WERI-Rb-1 (cell line): ENCODE measurements at regions not wholly inside any gene's neighbourhood (a gene's known extent, or its start where the extent isn't known, plus 50 kb on each side); places are given as distances from the start of the nearest gene placed in this dataset.

Experiments
- DNase-seq: peaks from one replicate; pipeline ENCODE4 v3.0.0-alpha.2; 2020
- H3K27ac ChIP-seq: fragments of 250-450 bp; sonication (Bioruptor Pico); 2 replicates; pipeline ENCODE4 v1.5.1; 2020; ENCODE audit warnings: mild to moderate bottlenecking, moderate library complexity
- H3K27me3 ChIP-seq: fragments of 250-450 bp; sonication (Bioruptor Pico); 2 replicates; pipeline ENCODE4 v1.5.1; 2021; ENCODE audit warnings: mild to moderate bottlenecking, low read depth, moderate library complexity; ENCODE audit not compliant: insufficient read depth, severe bottlenecking
- H3K36me3 ChIP-seq: fragments of 250-450 bp; sonication (Bioruptor Pico); 2 replicates; pipeline ENCODE4 v1.5.1; 2020; ENCODE audit warnings: mild to moderate bottlenecking, moderate library complexity
- H3K4me3 ChIP-seq: 2 replicates; pipeline ENCODE4 v1.5.1; 2011; ENCODE audit warnings: low read depth, mild to moderate bottlenecking, control low read depth, low read length
- H3K9me3 ChIP-seq: fragments of 250-450 bp; sonication (Bioruptor Pico); 2 replicates; pipeline ENCODE4 v1.5.1; 2021; ENCODE audit warnings: mild to moderate bottlenecking, moderate library complexity; ENCODE audit not compliant: severe bottlenecking
- TF ChIP-seq, protein P1 (sequence below): IDR thresholded peaks from 2 replicates; pipeline ENCODE4 v1.5.1; 2011; ENCODE audit warnings: low read depth, mild to moderate bottlenecking, control low read depth, inconsistent platforms, low read length

DNA sequence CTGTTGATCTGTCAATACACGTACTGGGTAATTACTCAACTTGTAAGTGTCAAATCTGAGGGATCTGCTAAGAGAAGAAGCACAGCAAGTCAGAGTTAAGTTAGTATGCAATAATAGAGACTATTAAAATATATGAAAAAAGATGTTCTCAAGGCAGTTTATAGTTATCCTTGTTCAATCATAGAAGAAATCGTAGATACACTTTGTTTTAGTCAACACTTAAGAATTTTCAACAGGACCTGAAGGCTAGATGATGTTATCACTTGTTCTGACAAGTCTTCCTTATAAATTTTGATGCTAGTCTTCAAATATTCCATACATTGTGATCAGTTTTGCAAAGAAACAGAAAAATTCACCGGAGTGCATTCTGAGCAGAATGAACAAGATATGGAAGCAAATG lies 91.1 kb upstream of the KCNQ5 start:
- Histone ChIP-seq H3K36me3 (no peaks in the 10 kb centered on the region), H3K27ac (no peak overlapping the region), H3K4me3 (no peak overlapping the region), H3K27me3 (no peaks in the 10 kb centered on the region), H3K9me3 (no peaks in the 10 kb centered on the region)
- no peak for DNase-seq
- TF ChIP-seq, protein P1, sequence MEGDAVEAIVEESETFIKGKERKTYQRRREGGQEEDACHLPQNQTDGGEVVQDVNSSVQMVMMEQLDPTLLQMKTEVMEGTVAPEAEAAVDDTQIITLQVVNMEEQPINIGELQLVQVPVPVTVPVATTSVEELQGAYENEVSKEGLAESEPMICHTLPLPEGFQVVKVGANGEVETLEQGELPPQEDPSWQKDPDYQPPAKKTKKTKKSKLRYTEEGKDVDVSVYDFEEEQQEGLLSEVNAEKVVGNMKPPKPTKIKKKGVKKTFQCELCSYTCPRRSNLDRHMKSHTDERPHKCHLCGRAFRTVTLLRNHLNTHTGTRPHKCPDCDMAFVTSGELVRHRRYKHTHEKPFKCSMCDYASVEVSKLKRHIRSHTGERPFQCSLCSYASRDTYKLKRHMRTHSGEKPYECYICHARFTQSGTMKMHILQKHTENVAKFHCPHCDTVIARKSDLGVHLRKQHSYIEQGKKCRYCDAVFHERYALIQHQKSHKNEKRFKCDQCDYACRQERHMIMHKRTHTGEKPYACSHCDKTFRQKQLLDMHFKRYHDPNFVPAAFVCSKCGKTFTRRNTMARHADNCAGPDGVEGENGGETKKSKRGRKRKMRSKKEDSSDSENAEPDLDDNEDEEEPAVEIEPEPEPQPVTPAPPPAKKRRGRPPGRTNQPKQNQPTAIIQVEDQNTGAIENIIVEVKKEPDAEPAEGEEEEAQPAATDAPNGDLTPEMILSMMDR, result no peak

DNA sequence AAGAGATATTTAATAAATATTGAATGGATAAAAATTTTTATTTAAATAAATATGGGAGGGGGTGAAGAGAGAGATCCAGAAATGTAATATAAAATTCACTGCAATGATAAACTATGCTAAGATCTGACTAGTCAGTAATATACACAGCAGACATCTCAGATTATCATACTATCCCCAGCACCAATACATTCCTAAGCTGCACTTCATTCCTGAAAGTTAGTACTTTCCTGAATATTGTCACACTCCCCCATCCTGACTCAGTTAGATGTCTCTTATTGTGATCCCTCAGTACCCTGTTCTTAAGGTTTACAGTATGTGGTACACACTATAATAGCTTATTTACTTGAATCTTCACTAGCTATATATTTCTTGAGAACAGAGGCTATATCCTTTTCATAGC lies 88.3 kb upstream of the KCNQ5 start:
- no peaks in the 10 kb centered on the region for H3K9me3 ChIP-seq
- no peaks in the 10 kb centered on the region for H3K27me3 ChIP-seq
- TF ChIP-seq, protein P1, result no peak
- H3K27ac ChIP-seq, result no peak overlapping the region
- DNase-seq, result no peak
- H3K36me3 ChIP-seq, result no peaks in the 10 kb centered on the region
- no peak overlapping the region for H3K4me3 ChIP-seq

DNA sequence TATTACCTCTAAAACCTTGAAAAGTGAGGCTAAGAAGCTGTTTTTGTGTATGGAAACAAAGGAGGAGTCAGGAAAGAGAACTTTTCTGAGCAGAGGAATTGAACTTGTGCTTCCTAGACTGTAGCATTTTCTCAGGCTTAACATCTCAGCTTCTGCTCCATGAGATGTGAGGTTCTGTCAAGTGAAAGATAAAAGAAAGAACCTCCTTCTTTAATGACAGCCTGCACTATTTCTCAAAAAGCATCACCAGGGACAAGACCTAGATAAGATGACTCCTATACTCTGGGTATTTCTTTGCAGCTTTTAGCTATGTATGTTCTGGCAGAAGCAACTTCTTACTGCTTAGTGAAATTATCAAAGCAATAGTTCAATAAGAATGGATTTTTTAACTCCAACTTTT lies 87.6 kb upstream of the KCNQ5 start:
- TF ChIP-seq, protein P1, result no peak
- no peaks in the 10 kb centered on the region for H3K27me3 ChIP-seq

DNA sequence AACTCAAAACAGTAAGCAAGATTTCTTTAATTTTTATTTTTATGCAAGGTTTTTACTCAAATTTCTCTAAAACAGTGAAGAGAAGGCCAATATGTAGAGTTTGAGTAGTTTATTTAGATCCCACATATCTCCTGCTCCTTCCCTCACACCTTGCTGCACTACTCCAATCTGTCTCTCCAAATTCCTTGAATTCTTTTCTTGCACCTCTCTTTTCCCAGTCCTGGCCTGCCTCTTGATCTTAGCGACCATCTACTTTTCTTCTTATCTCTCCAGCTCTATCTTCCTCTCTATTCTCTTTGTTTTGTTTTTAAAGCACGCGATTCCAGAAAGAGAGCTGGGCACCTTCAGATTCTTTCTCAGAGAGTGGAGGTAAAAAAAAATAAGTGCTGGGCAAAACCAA lies 86.7 kb upstream of the KCNQ5 start:
- Histone ChIP-seq H3K36me3 (no peaks in the 10 kb centered on the region), H3K4me3 (no peak overlapping the region), H3K9me3 (peaks cover 5% of the 10 kb centered on the region), H3K27ac (no peak overlapping the region), H3K27me3 (no peaks in the 10 kb centered on the region)
- TF ChIP-seq, protein P1, result no peak
- DNase-seq, result no peak

More for the DNA sequence above, 87.6 kb upstream of the KCNQ5 start:
- DNase-seq, result no peak
- peaks cover under 1% of the 10 kb centered on the region for H3K9me3 ChIP-seq
- H3K27ac ChIP-seq, result no peak overlapping the region
- H3K4me3 ChIP-seq, result no peak overlapping the region
- no peaks in the 10 kb centered on the region for H3K36me3 ChIP-seq

DNA sequence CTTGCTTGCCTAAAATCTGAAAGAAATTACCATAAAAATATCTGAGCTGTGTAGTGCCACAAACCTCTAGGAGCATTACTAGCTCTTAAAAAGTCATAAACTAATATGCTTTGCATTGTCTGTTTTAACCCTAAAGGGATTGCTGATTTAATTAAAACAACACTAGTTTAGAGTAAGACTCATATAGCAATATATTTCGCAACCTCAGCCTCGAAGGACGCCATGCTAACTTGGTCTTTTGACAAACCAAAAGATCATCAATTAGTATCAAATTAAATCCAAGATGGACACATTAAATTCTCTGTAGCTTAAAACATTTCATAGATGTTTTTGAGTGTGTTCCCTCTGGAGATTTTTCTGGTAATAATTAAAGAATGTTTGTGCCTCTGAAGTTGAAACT lies 74.8 kb upstream of the KCNQ5 start:
- no peak for DNase-seq
- Histone ChIP-seq H3K4me3 (no peak overlapping the region), H3K36me3 (no peaks in the 10 kb centered on the region), H3K9me3 (no peaks in the 10 kb centered on the region), H3K27me3 (no peaks in the 10 kb centered on the region), H3K27ac (no peak overlapping the region)
- TF ChIP-seq, protein P1, result no peak

DNA sequence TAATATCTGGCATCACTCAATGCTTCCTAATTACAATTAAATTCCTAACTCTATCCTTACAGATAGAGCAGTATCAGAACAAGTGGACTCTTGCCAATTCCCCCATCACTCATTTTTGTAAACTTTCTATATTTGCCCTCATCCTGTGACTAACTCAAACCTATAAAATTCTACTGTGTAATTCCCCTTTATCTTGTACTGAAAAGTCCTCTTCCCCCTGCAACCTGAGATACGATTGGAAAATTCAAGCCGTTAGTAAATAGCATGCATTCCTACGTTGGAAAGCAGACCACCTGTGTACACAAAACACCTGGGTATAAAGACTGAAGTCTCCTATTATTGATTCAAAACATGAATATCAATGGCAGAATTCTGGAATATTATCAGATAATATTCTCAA lies 70.4 kb upstream of the KCNQ5 start:
- H3K27ac ChIP-seq, result no peak overlapping the region
- TF ChIP-seq, protein P1, result no peak
- H3K36me3 ChIP-seq, result no peaks in the 10 kb centered on the region
- H3K27me3 ChIP-seq, result no peaks in the 10 kb centered on the region
- H3K9me3 ChIP-seq, result no peaks in the 10 kb centered on the region
- H3K4me3 ChIP-seq, result no peak overlapping the region
- no peak for DNase-seq
